H54 (cell line): ENCODE measurements at regions not wholly inside any gene's neighbourhood (a gene's known extent, or its start where the extent isn't known, plus 50 kb on each side); places are given as distances from the start of the nearest gene placed in this dataset.
"Not testable (repeated sequence)": the region's sequence is repeated elsewhere in the genome, so short reads cannot be mapped to it uniquely, and the experiment has no call there.

Experiments
- DNase-seq: peaks from one replicate; pipeline ENCODE4 v3.0.0; 2011; ENCODE audit warnings: low spot score, mixed read lengths; ENCODE audit not compliant: insufficient read length
- FAIRE-seq: peaks from 3 replicates; lab custom pipeline; 2011; peaks lifted over from hg19 to GRCh38; lab: Jason Lieb, UNC
- POLR2A ChIP-seq: IDR thresholded peaks from 2 replicates; pipeline ENCODE4 v1.6.1; 2011; ENCODE audit warnings: low read depth, mild to moderate bottlenecking, low read length

GRCh38 chr2:82994151-82994550 lies 1464.9 kb downstream of the SUCLG1 start:
- FAIRE-seq = no peak
- DNase-seq = no peak

DNA sequence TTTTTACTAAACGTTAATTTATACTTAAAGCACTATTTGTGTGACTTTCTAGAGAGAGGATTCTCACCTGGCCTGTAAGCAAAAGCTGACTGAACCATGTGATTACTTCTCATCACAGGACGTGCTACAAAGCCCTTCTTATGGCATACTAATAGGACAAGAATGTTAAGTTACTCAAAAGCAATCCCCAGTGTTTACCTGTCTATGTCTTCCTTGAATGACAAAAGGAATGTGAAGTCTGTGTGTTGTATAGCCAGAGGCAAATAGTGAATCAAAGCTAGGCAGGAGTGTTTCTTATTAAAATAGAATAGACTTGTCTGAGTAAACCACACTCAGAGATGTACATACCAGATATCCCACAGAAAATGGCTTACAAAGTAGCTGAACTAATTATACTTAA lies 1465.5 kb downstream of the SUCLG1 start:
- DNase-seq = no peak
- TF ChIP-seq POLR2A = no peak
- FAIRE-seq = no peak

More at GRCh38 chr2:82994151-82994550, 1464.9 kb downstream of the SUCLG1 start:
- no peak for TF ChIP-seq POLR2A

DNA sequence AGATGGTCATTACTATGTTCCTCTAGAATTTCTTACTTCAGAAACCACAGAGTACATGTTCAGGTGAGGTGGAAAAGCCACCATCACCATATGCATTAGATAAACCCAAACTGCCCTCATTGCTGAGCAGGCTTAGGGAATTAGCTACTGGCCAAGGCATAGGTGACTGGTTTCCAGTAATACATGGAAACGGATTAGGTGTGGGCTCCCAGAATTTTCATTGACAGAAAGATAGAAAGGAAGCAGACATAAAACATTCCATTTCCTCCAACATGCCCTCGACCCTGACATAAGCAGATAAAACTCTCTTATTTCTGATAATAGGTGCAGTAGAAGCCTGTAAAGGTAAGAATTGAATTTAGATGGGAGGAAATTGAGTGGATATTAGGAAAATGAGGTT lies 1466.1 kb downstream of the SUCLG1 start:
- FAIRE-seq (no peak), DNase-seq (no peak)
- TF ChIP-seq POLR2A = no peak

DNA sequence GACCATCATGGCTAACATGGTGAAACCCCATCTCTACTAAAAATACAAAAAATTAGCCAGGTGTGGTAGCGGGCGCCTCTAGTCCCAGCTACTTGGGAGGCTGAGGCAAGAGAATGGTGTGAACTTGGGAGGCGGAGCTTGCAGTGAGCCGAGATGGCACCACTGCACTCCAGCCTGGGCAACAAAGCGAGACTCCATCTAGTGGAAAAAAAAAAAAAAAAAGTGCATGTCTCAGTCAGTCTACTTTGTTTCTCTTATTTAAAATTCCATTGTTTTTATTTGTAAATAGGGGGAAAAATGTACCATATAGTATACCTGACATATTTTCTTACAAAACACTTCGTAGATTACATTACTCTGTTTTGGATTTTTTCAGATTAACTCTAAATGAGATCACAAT lies 1471.4 kb downstream of the SUCLG1 start:
- DNase-seq, FAIRE-seq: not testable (repeated sequence)

DNA sequence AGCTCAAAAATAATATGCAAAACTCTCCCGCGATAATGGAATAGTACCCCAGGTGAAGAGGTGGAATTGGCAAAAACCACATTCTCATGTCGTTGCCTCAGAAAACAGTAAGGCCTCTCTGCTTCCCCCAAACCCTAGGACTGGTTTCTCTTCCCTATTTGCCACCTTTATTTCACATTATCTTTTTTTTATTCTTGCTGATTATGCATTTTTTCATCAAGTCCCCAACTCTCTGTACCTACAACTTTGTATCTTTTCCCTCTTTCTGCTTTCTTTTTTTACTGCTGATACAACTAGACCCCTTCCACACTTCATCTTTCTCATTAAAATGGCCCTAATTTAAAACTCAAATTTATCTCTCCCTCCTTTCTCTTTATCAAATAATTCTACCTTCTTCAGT lies 1472.2 kb downstream of the SUCLG1 start:
- no peak for TF ChIP-seq POLR2A
- no peak for FAIRE-seq

GRCh38 chr2:82985572-82986197 lies 1473.4 kb downstream of the SUCLG1 start:
- no peak for DNase-seq
- TF ChIP-seq POLR2A = no peak
- no peak for FAIRE-seq

More for the DNA sequence above, 1472.2 kb downstream of the SUCLG1 start:
- no peak for DNase-seq

GRCh38 chr2:82968358-82968757 lies 1490.7 kb downstream of the SUCLG1 start:
- no peak for TF ChIP-seq POLR2A
- no peak for FAIRE-seq
- DNase-seq = no peak

DNA sequence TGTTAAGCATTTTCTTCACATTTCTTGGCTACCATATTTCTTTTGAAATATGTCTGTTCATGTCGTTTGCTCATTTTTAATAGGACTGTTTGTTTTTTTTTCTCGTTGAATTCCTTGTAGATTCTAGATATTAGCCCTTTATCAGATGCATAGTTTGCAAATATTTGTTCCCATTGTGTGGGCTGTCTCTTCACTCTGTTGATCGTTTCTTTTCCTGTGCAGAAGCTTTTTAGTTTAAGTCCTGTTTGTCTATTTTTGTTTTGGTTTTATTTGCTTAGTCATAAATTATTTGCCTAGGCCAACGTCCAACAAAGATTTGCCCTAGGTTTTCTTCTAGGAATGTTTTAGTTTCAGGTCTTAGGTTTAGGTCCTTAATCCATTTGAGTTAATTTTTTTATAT lies 1494.7 kb downstream of the SUCLG1 start:
- no peak for DNase-seq
- no peak for FAIRE-seq
- TF ChIP-seq POLR2A = no peak

- TF ChIP-seq POLR2A = no peak
- DNase-seq (no peak), FAIRE-seq (no peak)
These were observed 1499.4 kb downstream of the SUCLG1 start for GRCh38 chr2:82959727-82960126.

DNA sequence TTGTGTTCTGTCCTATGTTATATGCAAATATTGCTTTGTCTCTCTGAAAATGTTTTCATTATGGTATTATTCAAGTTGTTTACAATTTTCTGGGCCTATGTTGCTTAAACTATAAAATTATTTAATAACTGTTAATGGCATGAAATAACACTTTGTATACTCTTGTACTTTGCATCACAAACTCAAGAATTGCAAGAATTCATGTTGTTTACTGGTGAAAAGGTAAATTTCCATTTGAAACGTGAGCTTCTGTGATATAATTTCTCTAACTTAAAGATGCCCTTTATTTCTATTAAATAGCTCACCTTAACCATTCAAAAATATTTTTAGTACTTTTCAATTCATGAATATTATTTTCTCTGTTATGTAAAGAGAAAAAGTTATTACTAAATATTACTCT lies 1504.2 kb downstream of the SUCLG1 start:
- no peak for TF ChIP-seq POLR2A
- no peak for DNase-seq
- FAIRE-seq = no peak

- DNase-seq (no peak), FAIRE-seq (no peak)
- TF ChIP-seq POLR2A = no peak
These were observed 1519.9 kb downstream of the SUCLG1 start for GRCh38 chr2:82939211-82939610.

DNA sequence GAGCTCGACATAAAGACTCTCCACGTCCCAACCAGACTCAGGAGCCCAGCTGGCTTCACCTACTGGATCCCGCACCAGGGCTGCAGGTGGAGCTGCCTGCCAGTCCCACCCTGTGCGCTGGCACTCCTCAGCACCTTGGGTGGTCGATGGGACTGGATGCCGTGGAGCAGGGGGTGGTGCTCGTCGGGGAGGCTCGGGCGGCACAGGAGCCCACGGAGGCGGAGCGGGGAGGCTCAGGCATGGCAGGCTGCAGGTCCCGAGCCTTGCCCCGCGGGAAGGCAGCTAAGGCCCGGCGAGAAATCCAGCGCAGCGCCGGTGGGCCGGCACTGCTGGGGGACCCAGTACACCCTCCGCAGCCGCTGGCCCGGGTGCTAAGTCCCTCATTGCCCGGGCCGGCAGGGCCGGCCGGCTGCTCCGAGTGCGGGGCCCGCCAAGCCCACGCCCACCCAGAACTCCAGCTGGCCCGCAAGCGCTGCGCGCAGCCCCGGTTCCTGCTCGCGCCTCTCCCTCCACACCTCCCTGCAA lies 1520.7 kb downstream of the SUCLG1 start:
- not testable (repeated sequence) for FAIRE-seq

DNA sequence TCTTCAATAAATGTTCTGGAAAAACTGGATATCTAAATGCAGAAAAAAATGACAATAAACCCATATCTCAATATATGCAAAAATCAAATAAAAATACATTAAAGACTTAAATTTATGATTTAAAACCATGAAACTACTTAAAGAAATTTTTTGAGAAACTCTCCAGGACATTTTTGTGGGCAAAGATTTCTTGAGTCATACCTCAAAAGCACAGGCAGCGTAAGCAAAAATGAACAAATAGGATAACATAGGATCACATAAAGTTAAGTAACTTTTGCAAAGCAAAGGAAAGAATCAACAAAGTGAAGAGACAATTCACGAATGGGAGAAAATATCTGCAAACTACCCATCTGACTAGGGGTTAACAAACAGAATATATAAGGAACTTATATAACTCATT lies 1545.5 kb downstream of the SUCLG1 start:
- no peak for FAIRE-seq
- no peak for DNase-seq

More for the DNA sequence above, 1520.7 kb downstream of the SUCLG1 start:
- DNase-seq = not testable (repeated sequence)

GRCh38 chr2:82896117-82896516 lies 1563.0 kb downstream of the SUCLG1 start:
- DNase-seq (no peak), FAIRE-seq (no peak)
- TF ChIP-seq POLR2A = no peak

More for the DNA sequence above, 1545.5 kb downstream of the SUCLG1 start:
- no peak for TF ChIP-seq POLR2A

DNA sequence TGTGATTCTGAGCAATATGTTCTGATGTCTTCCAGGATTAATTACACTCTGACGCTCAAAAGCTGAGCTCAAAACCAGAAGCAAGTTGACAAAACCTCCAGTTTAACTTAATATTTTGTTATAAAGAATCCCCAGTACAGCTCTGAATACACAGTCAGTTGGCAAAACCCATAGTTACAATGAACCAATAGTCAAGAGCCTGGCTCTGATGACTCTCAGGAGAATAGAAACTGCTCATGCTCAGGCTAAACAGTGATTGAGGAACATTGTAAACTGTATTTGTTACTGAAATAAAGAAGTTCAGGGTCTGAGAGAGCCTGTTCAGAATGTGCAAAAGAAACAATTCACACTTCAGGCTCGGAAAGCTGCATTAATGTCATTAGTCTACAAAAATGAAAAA lies 1565.9 kb downstream of the SUCLG1 start:
- DNase-seq = no peak
- TF ChIP-seq POLR2A = no peak
- FAIRE-seq = no peak

DNA sequence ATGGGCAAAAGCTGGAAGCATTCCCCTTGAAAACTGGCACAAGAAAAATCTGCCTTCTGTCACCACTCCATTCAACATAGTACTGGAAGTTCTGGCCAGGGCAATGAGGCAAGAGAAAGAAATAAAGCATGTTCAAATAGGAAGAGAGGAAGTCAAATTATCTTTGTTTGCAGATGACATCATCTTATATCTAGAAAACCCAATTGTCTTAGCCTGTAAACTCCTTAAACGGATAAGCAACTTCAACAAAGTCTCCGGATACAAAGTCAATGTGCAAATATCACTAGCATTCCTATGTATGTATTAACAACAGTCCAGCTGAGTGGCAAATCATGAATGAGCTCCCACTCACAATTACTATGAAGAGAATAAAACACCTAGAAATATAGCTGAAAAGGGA lies 1579.3 kb downstream of the SUCLG1 start:
- TF ChIP-seq POLR2A = no peak
- DNase-seq (no peak), FAIRE-seq (no peak)
